ENCODE measurements at regions not wholly inside any gene's neighbourhood (a gene's known extent, or its start where the extent isn't known, plus 50 kb on each side); places are given as distances from the start of the nearest gene placed in this dataset.

- TF ChIP-seq YY1 (IDR thresholded peaks at IDR 0.05; ENCODE audit: insufficient read depth, insufficient read length) (no peak), ZNF274 (IDR thresholded peaks at IDR 0.05; ENCODE audit: low read depth, low read length) (no peak), SUZ12 (IDR thresholded peaks at IDR 0.05; ENCODE audit: extremely low read depth, insufficient read depth, insufficient read length) (no peak)
Measured at GRCh38 chr13:73913751-73914518, 220.3 kb downstream of the KLF12 start.
